ENCODE measurements at regions not wholly inside any gene's neighbourhood (a gene's known extent, or its start where the extent isn't known, plus 50 kb on each side); places are given as distances from the start of the nearest gene placed in this dataset.

DNA sequence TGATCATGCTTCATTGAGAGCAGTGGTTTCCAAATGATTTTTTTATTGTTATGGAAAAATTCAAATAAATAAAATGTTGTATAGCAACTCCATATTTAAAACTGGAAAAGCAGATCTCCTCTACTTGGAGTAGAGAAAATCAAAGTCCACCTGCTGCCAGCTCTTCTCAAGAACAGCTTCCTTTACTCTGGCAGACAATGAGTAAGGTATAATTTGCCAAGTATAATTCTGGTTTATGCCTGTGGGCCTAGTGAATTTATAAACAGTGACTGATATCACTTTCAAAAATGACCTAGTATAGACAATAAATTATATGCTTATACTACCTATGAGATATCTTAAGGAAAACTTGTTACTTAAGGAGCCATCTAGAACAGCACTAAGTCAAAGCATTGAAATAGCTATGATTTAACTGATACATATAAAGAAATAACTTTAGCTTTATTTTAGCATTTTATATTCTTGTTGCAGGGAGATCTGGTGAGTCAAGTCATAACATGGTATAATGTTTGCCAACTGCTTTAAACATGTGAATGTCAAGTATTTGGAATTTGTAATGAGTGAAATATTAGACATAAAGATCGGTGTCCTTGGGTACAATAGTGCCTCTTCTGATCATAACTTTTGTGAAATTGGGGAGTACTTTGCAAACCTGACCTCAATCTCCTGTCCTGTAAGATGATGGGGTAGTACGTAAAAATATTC, 1389.1 kb upstream of the PIK3C3 start:
- Histone ChIP-seq H4K20me1 (replicated peaks; ENCODE audit: insufficient read depth) (no peaks in the 10 kb centered on the region), H3F3A (replicated peaks; ENCODE audit: low read depth) (no peaks in the 10 kb centered on the region), H3K27me3 (ENCODE audit: insufficient read depth) (no peaks in the 10 kb centered on the region), H3K27ac (ENCODE audit: low read depth) (no peak overlapping the region), H2AFZ (no peak overlapping the region), H3K79me2 (replicated peaks; ENCODE audit: insufficient read depth) (no peaks in the 10 kb centered on the region), H3K4me3 (no peak overlapping the region), H3K4me2 (no peak overlapping the region), H3K9me2 (ENCODE audit: insufficient read depth) (no peaks in the 10 kb centered on the region; the same call in 1 of the 2 replicates), H3K36me3 (ENCODE audit: insufficient read depth) (no peaks in the 10 kb centered on the region), H3K4me1 (ENCODE audit: insufficient read depth) (no peaks in the 10 kb centered on the region)
- TF ChIP-seq, protein P1, sequence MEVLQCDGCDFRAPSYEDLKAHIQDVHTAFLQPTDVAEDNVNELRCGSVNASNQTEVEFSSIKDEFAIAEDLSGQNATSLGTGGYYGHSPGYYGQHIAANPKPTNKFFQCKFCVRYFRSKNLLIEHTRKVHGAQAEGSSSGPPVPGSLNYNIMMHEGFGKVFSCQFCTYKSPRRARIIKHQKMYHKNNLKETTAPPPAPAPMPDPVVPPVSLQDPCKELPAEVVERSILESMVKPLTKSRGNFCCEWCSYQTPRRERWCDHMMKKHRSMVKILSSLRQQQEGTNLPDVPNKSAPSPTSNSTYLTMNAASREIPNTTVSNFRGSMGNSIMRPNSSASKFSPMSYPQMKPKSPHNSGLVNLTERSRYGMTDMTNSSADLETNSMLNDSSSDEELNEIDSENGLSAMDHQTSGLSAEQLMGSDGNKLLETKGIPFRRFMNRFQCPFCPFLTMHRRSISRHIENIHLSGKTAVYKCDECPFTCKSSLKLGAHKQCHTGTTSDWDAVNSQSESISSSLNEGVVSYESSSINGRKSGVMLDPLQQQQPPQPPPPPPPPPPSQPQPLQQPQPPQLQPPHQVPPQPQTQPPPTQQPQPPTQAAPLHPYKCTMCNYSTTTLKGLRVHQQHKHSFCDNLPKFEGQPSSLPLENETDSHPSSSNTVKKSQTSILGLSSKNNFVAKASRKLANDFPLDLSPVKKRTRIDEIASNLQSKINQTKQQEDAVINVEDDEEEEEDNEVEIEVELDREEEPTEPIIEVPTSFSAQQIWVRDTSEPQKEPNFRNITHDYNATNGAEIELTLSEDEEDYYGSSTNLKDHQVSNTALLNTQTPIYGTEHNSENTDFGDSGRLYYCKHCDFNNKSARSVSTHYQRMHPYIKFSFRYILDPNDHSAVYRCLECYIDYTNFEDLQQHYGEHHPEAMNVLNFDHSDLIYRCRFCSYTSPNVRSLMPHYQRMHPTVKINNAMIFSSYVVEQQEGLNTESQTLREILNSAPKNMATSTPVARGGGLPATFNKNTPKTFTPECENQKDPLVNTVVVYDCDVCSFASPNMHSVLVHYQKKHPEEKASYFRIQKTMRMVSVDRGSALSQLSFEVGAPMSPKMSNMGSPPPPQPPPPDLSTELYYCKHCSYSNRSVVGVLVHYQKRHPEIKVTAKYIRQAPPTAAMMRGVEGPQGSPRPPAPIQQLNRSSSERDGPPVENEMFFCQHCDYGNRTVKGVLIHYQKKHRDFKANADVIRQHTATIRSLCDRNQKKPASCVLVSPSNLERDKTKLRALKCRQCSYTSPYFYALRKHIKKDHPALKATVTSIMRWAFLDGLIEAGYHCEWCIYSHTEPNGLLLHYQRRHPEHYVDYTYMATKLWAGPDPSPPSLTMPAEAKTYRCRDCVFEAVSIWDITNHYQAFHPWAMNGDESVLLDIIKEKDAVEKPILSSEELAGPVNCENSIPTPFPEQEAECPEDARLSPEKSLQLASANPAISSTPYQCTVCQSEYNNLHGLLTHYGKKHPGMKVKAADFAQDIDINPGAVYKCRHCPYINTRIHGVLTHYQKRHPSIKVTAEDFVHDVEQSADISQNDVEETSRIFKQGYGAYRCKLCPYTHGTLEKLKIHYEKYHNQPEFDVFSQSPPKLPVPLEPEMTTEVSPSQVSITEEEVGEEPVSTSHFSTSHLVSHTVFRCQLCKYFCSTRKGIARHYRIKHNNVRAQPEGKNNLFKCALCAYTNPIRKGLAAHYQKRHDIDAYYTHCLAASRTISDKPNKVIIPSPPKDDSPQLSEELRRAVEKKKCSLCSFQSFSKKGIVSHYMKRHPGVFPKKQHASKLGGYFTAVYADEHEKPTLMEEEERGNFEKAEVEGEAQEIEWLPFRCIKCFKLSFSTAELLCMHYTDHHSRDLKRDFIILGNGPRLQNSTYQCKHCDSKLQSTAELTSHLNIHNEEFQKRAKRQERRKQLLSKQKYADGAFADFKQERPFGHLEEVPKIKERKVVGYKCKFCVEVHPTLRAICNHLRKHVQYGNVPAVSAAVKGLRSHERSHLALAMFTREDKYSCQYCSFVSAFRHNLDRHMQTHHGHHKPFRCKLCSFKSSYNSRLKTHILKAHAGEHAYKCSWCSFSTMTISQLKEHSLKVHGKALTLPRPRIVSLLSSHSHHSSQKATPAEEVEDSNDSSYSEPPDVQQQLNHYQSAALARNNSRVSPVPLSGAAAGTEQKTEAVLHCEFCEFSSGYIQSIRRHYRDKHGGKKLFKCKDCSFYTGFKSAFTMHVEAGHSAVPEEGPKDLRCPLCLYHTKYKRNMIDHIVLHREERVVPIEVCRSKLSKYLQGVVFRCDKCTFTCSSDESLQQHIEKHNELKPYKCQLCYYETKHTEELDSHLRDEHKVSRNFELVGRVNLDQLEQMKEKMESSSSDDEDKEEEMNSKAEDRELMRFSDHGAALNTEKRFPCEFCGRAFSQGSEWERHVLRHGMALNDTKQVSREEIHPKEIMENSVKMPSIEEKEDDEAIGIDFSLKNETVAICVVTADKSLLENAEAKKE (CRISPR knock-in tag; IDR thresholded peaks at IDR 0.05) = no peak
- TF ChIP-seq STAT1 (IDR thresholded peaks at IDR 0.05; ENCODE audit: unreplicated experiment) (no peak), EZH2phosphoT487 (IDR thresholded peaks at IDR 0.05; ENCODE audit: unreplicated experiment) (no peak), ZNF331 (CRISPR knock-in tag; IDR thresholded peaks at IDR 0.05; ENCODE audit: low read depth) (no peak), EZH2 (IDR thresholded peaks at IDR 0.05; ENCODE audit: low read depth, unreplicated experiment) (no peak), POLR2AphosphoS5 (IDR thresholded peaks at IDR 0.05; ENCODE audit: low read depth) (no peak), JUNB (IDR thresholded peaks at IDR 0.05; ENCODE audit: unreplicated experiment) (no peak), CREB1 (CRISPR knock-in tag; IDR thresholded peaks at IDR 0.05; ENCODE audit: low read depth) (no peak)
- TF ChIP-seq, protein P2, sequence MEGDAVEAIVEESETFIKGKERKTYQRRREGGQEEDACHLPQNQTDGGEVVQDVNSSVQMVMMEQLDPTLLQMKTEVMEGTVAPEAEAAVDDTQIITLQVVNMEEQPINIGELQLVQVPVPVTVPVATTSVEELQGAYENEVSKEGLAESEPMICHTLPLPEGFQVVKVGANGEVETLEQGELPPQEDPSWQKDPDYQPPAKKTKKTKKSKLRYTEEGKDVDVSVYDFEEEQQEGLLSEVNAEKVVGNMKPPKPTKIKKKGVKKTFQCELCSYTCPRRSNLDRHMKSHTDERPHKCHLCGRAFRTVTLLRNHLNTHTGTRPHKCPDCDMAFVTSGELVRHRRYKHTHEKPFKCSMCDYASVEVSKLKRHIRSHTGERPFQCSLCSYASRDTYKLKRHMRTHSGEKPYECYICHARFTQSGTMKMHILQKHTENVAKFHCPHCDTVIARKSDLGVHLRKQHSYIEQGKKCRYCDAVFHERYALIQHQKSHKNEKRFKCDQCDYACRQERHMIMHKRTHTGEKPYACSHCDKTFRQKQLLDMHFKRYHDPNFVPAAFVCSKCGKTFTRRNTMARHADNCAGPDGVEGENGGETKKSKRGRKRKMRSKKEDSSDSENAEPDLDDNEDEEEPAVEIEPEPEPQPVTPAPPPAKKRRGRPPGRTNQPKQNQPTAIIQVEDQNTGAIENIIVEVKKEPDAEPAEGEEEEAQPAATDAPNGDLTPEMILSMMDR (conservative IDR thresholded peaks at IDR 0.05; ENCODE audit: low read depth in 2 of 2) = no peak
- TF ChIP-seq, protein P3, sequence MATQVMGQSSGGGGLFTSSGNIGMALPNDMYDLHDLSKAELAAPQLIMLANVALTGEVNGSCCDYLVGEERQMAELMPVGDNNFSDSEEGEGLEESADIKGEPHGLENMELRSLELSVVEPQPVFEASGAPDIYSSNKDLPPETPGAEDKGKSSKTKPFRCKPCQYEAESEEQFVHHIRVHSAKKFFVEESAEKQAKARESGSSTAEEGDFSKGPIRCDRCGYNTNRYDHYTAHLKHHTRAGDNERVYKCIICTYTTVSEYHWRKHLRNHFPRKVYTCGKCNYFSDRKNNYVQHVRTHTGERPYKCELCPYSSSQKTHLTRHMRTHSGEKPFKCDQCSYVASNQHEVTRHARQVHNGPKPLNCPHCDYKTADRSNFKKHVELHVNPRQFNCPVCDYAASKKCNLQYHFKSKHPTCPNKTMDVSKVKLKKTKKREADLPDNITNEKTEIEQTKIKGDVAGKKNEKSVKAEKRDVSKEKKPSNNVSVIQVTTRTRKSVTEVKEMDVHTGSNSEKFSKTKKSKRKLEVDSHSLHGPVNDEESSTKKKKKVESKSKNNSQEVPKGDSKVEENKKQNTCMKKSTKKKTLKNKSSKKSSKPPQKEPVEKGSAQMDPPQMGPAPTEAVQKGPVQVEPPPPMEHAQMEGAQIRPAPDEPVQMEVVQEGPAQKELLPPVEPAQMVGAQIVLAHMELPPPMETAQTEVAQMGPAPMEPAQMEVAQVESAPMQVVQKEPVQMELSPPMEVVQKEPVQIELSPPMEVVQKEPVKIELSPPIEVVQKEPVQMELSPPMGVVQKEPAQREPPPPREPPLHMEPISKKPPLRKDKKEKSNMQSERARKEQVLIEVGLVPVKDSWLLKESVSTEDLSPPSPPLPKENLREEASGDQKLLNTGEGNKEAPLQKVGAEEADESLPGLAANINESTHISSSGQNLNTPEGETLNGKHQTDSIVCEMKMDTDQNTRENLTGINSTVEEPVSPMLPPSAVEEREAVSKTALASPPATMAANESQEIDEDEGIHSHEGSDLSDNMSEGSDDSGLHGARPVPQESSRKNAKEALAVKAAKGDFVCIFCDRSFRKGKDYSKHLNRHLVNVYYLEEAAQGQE (IDR thresholded peaks at IDR 0.05; ENCODE audit: unreplicated experiment) = no peak
- TF ChIP-seq, protein P4, sequence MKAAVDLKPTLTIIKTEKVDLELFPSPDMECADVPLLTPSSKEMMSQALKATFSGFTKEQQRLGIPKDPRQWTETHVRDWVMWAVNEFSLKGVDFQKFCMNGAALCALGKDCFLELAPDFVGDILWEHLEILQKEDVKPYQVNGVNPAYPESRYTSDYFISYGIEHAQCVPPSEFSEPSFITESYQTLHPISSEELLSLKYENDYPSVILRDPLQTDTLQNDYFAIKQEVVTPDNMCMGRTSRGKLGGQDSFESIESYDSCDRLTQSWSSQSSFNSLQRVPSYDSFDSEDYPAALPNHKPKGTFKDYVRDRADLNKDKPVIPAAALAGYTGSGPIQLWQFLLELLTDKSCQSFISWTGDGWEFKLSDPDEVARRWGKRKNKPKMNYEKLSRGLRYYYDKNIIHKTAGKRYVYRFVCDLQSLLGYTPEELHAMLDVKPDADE (IDR thresholded peaks at IDR 0.05) = no peak
- no peaks in the 10 kb centered on the region for H3K9me3 Mint-ChIP-seq
- H3K36me3 Mint-ChIP-seq (ENCODE audit: low read depth) = no peaks in the 10 kb centered on the region
- H3K27me3 Mint-ChIP-seq (ENCODE audit: insufficient read depth, low read depth, poor library complexity) = no peaks in the 10 kb centered on the region
- H3K4me1 Mint-ChIP-seq = no peaks in the 10 kb centered on the region
- DNase-seq (ENCODE audit: low spot score) (no peak), ATAC-seq (no peak)
- H3K4me3 Mint-ChIP-seq = no peak overlapping the region
- H3K27ac Mint-ChIP-seq = no peak overlapping the region

All from GM23338 (cell line).